ENCODE measurements at regions not wholly inside any gene's neighbourhood (a gene's known extent, or its start where the extent isn't known, plus 50 kb on each side); places are given as distances from the start of the nearest gene placed in this dataset.

DNA sequence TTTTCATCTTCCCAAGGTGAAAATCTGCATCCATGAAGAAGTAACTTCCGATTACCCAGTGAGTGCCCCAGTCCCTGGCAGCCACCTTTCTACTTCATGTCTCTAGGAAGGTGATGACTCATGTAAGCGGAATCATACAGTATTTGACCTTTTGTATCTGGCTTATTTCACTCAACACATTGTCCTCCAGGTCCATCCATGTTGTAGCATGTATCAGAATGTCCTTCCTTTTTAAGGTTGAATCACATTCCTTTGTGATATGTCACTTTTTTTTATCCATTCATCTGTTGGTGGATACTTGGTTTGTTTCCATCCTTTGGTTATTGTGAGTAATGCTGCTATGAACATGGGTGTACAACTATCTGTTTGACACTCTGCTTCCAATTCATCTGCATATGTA is 176.3 kb upstream of the CDYL start:
- no peak for TF ChIP-seq EZH2 (IDR thresholded peaks at IDR 0.05; ENCODE audit: low read length, unreplicated experiment)
- TF ChIP-seq, protein P1, sequence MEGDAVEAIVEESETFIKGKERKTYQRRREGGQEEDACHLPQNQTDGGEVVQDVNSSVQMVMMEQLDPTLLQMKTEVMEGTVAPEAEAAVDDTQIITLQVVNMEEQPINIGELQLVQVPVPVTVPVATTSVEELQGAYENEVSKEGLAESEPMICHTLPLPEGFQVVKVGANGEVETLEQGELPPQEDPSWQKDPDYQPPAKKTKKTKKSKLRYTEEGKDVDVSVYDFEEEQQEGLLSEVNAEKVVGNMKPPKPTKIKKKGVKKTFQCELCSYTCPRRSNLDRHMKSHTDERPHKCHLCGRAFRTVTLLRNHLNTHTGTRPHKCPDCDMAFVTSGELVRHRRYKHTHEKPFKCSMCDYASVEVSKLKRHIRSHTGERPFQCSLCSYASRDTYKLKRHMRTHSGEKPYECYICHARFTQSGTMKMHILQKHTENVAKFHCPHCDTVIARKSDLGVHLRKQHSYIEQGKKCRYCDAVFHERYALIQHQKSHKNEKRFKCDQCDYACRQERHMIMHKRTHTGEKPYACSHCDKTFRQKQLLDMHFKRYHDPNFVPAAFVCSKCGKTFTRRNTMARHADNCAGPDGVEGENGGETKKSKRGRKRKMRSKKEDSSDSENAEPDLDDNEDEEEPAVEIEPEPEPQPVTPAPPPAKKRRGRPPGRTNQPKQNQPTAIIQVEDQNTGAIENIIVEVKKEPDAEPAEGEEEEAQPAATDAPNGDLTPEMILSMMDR (conservative IDR thresholded peaks at IDR 0.05; ENCODE audit: low read depth, low read length) = no peak
